Common myeloid progenitor, CD34-positive (primary cell): ENCODE measurements at regions not wholly inside any gene's neighbourhood (a gene's known extent, or its start where the extent isn't known, plus 50 kb on each side); places are given as distances from the start of the nearest gene placed in this dataset.

Experiments used
- CTCF ChIA-PET: fragments of 350-600 bp; sonication (Branson Sonifier 250); formaldehyde crosslinking; loops from one replicate; lab custom pipeline; 2021; ENCODE audit warnings: antibody characterized with exemption; lab: Charles Lee
- POLR2A ChIA-PET: fragments of 350-600 bp; sonication (Branson Sonifier 250); formaldehyde crosslinking; loops from one replicate; lab custom pipeline; 2021; ENCODE audit warnings: antibody characterized with exemption; lab: Charles Lee
- DNase-seq, 3 donors: peaks; one replicate each; pipeline versions ENCODE4 v3.0.0 to v3.0.0-alpha.2; 2013
- H3K27ac ChIP-seq, 2 experiments: 1 replicate in 1 of 2; 2 replicates in 1 of 2; pipeline ENCODE4 v1.7.0; 2013; ENCODE audit warnings: inconsistent platforms in 2 of 2, low read length in 2 of 2, mild to moderate bottlenecking in 2 of 2, low read depth in 1 of 2, moderate library complexity in 1 of 2; ENCODE audit not compliant: severe bottlenecking in 2 of 2, insufficient read depth in 1 of 2, poor library complexity in 1 of 2
- H3K27me3 ChIP-seq, 5 experiments: replicated peaks in 2 of 5; 1 replicate in 3 of 5; 2 replicates in 2 of 5; pipeline versions ENCODE4 v1.6.1 to v1.7.0; 2013; ENCODE audit warnings: low read length in 4 of 5, mild to moderate bottlenecking in 2 of 5, moderate library complexity in 2 of 5, inconsistent platforms in 1 of 5; ENCODE audit not compliant: insufficient read depth in 5 of 5, control insufficient read depth in 4 of 5
- H3K36me3 ChIP-seq, 4 experiments: 1 replicate in 2 of 4; 2 replicates in 2 of 4; pipeline versions ENCODE4 v1.6.1 to v1.7.0; 2013; ENCODE audit warnings: low read length in 3 of 4, control low read depth in 1 of 4, mild to moderate bottlenecking in 1 of 4; ENCODE audit not compliant: control insufficient read depth in 4 of 4, insufficient read depth in 4 of 4
- H3K4me1 ChIP-seq, 4 experiments: 1 replicate in 3 of 4; 2 replicates in 1 of 4; pipeline versions ENCODE4 v1.6.1 to v1.7.1; 2013; ENCODE audit warnings: low read length in 3 of 4, mild to moderate bottlenecking in 3 of 4, control low read depth in 1 of 4, inconsistent platforms in 1 of 4, moderate library complexity in 1 of 4; ENCODE audit not compliant: control insufficient read depth in 4 of 4, insufficient read depth in 4 of 4; ENCODE audit errors: control extremely low read depth in 1 of 4
- H3K4me3 ChIP-seq, 7 experiments: 1 replicate in 4 of 7; 2 replicates in 3 of 7; pipeline versions ENCODE4 v1.5.1 to v1.7.0; 2013; ENCODE audit warnings: mild to moderate bottlenecking in 7 of 7, low read length in 6 of 7, moderate library complexity in 6 of 7, inconsistent platforms in 2 of 7, low read depth in 2 of 7, control low read depth in 1 of 7; ENCODE audit not compliant: insufficient read depth in 4 of 7, control insufficient read depth in 1 of 7; ENCODE audit errors: extremely low read depth in 1 of 7
- H3K9me3 ChIP-seq, 5 experiments: 1 replicate in 4 of 5; 2 replicates in 1 of 5; pipeline versions ENCODE4 v1.6.1 to v1.7.1; 2013; ENCODE audit warnings: low read length in 4 of 5, mild to moderate bottlenecking in 2 of 5, inconsistent platforms in 1 of 5, low read depth in 1 of 5, moderate library complexity in 1 of 5; ENCODE audit not compliant: control insufficient read depth in 4 of 5, insufficient read depth in 2 of 5; ENCODE audit errors: control extremely low read depth in 1 of 5
- WGBS: methylation state at CpG from one replicate; pipeline ENCODE4 v1.1.5; 2013; ENCODE audit not compliant: insufficient coverage; 5-methylcytosine and 5-hydroxymethylcytosine counted together

- no peaks in the 10 kb centered on the region for H3K9me3 ChIP-seq
- no peaks in the 10 kb centered on the region for H3K36me3 ChIP-seq
- H3K4me1 ChIP-seq: peaks cover 0 to 19% (median 5%) of the 10 kb centered on the region in 4 experiments
- H3K27me3 ChIP-seq: no peaks in the 10 kb centered on the region
- peak overlapping the region in 1 of 7 experiments; percentile 19 for H3K4me3 ChIP-seq
- H3K27ac ChIP-seq: no peak overlapping the region
- ChIA-PET CTCF (no interaction called here), POLR2A (no interaction called here)
- peak; percentile 2 to 36 (median 30) for DNase-seq
- 64% methylated on average over 3 of the region's 3 CpGs for WGBS
Observed at GRCh38 chr3:144109944-144110343, 138.3 kb downstream of the DIPK2A start.

DNA sequence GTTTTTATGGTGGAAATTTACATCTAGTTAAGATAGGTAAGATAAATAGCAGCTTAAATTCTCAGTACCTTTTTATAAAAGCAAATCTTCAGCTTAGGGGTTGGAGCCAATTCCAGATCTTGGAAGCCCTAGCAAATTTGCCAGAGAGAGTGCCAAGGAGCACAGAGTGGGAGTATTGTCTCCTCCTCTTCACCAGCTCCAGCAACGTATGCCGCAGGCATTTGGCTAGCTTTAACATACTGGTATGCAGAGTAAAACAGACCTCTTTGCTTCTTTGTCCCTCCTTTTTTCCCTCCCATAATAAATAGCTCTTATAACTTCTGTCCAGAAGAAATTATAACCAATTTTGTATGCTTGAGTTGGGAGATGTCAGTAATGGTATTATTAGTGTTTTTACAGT is 140.4 kb downstream of the DIPK2A start:
- Histone ChIP-seq H3K27ac (no peak overlapping the region), H3K9me3 (no peaks in the 10 kb centered on the region), H3K4me3 (no peak overlapping the region), H3K36me3 (no peaks in the 10 kb centered on the region), H3K4me1 (peaks cover 0 to 18% (median 4%) of the 10 kb centered on the region in 4 experiments), H3K27me3 (no peaks in the 10 kb centered on the region)
- ChIA-PET CTCF (no interaction called here), POLR2A (no interaction called here)
- DNase-seq: no peak
- no CpG with 5 or more reads among the region's 2 CpGs for WGBS

DNA sequence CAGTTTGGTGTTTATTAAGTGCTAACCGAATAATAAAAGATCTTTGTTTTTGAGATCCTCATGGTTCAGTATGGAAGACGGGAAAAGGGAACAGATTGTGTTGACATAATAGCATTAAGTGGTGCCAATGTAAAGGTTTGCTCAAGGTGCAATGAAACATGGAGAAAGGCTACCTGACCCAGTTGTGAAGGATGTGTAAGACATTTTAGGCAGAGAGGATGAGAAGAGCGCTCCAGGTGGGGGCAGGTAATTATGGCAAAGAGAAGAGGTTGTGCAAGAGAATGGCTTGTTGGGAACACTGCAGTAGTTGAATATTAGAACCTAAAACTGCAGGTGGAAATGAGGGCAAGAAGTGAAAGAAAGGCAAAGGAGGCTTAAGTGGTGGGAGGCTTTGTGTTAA is 140.8 kb downstream of the DIPK2A start:
- DNase-seq: no peak
- CTCF ChIA-PET: no interaction called here

DNA sequence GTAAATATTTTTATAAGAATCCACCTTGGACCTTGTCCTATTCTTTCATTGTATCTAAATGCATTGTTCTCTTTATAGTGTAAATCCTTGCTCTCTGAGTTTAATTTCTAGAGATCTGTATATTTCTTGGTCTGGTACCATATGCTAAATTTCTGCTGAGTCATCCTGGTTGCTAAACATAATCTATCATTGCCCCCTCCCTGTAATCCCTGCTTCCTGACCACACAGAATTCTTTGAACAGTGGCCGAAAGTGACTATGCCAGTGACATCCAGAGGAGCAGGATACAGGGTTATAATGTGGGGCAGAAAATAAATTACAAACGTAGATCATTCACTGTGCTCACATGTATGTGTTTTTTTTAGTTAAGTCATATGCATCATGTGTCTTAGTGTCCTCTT is 143.1 kb downstream of the DIPK2A start:
- WGBS: 20% methylated on average over 1 of the region's 2 CpGs
- no peak overlapping the region for H3K4me3 ChIP-seq
- peaks cover 0 to 9% (median 2%) of the 10 kb centered on the region in 4 experiments for H3K4me1 ChIP-seq
- no peak overlapping the region for H3K27ac ChIP-seq
- ChIA-PET POLR2A (no interaction called here), CTCF (no interaction called here)
- no peaks in the 10 kb centered on the region for H3K36me3 ChIP-seq
- DNase-seq: peak; percentile 3 to 37 (median 30)
- no peaks in the 10 kb centered on the region for H3K9me3 ChIP-seq
- no peaks in the 10 kb centered on the region for H3K27me3 ChIP-seq

More for the DNA sequence above, 140.8 kb downstream of the DIPK2A start:
- Histone ChIP-seq H3K4me3 (no peak overlapping the region), H3K4me1 (peaks cover 0 to 15% (median 3%) of the 10 kb centered on the region in 4 experiments), H3K36me3 (no peaks in the 10 kb centered on the region), H3K9me3 (no peaks in the 10 kb centered on the region), H3K27me3 (no peaks in the 10 kb centered on the region), H3K27ac (no peak overlapping the region)
- POLR2A ChIA-PET: no interaction called here
- WGBS: 97% methylated on average over 3 of the region's 3 CpGs

- ChIA-PET CTCF (no interaction called here), POLR2A (no interaction called here)
- Histone ChIP-seq H3K4me3 (no peak overlapping the region), H3K4me1 (peaks cover 0 to 6% (median 2%) of the 10 kb centered on the region in 4 experiments), H3K27ac (no peak overlapping the region), H3K27me3 (no peaks in the 10 kb centered on the region), H3K36me3 (no peaks in the 10 kb centered on the region), H3K9me3 (no peaks in the 10 kb centered on the region)
- DNase-seq: no peak
- no CpG with 5 or more reads among the region's 1 CpG for WGBS
Observed at GRCh38 chr3:144119633-144120032, 148.0 kb downstream of the DIPK2A start.

DNA sequence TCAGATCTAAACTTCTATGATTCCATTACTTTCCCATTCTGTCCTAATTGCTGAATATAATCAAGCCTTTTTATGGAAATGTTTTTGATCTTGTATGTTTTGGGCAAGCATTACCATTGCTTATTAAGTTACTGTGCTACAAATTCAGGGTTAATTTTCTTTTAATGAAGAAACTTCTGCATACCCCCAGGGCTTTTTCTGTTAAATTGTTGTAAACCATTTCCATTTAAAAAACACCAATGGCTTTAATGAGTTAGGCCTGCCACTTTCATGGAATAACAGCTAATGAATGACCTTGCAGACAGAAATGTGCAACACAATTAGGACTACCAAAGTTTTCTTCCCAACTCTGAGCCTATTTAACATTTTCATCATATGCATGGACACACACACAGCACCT is 150.0 kb downstream of the DIPK2A start:
- Histone ChIP-seq H3K4me3 (no peak overlapping the region), H3K27ac (no peak overlapping the region), H3K27me3 (no peaks in the 10 kb centered on the region), H3K9me3 (peaks cover 0 to 4% (median 0%) of the 10 kb centered on the region in 5 experiments), H3K36me3 (no peaks in the 10 kb centered on the region), H3K4me1 (no peaks in the 10 kb centered on the region)
- no peak for DNase-seq
- POLR2A ChIA-PET: no interaction called here
- CTCF ChIA-PET: no interaction called here

GRCh38 chr3:144127014-144127413 is 155.4 kb downstream of the DIPK2A start:
- peaks cover 0 to 4% (median 0%) of the 10 kb centered on the region in 5 experiments for H3K9me3 ChIP-seq
- no peaks in the 10 kb centered on the region for H3K36me3 ChIP-seq
- DNase-seq: peak in 1 of 3 donors; percentile 9
- no peak overlapping the region for H3K27ac ChIP-seq
- WGBS: 100% methylated on average over 1 of the region's 3 CpGs
- H3K4me3 ChIP-seq: no peak overlapping the region
- ChIA-PET POLR2A (no interaction called here), CTCF (no interaction called here)
- H3K27me3 ChIP-seq: no peaks in the 10 kb centered on the region
- no peaks in the 10 kb centered on the region for H3K4me1 ChIP-seq
